Hepatocyte (in vitro differentiated cells): ENCODE measurements at regions not wholly inside any gene's neighbourhood (a gene's known extent, or its start where the extent isn't known, plus 50 kb on each side); places are given as distances from the start of the nearest gene placed in this dataset.

Experiments
- DNase-seq: peaks from one replicate; pipeline ENCODE4 v3.0.0-alpha.2; 2016; ENCODE audit warnings: low spot score
- H2AFZ ChIP-seq: fragments of 200-600 bp; sonication (generic); 2 replicates; pipeline ENCODE4 v1.6.0; 2016; ENCODE audit warnings: antibody characterized with exemption, mild to moderate bottlenecking
- H3K27ac ChIP-seq: fragments of 200-600 bp; sonication (generic); 2 replicates; pipeline ENCODE4 v1.5.1; 2016; ENCODE audit warnings: mild to moderate bottlenecking
- H3K27me3 ChIP-seq: fragments of 200-600 bp; sonication (generic); 2 replicates; pipeline ENCODE4 v1.6.1; 2016
- H3K36me3 ChIP-seq: fragments of 200-600 bp; sonication (generic); replicated peaks from 2 replicates; pipeline ENCODE4 v1.5.1; 2016; ENCODE audit warnings: low read depth; ENCODE audit not compliant: insufficient read depth
- H3K4me1 ChIP-seq: fragments of 200-600 bp; sonication (generic); 2 replicates; pipeline ENCODE4 v1.5.1; 2016; ENCODE audit warnings: mild to moderate bottlenecking, moderate library complexity; ENCODE audit not compliant: insufficient read depth
- H3K4me2 ChIP-seq: fragments of 200-600 bp; sonication (generic); 2 replicates; pipeline ENCODE4 v1.6.0; 2016
- H3K4me3 ChIP-seq: fragments of 200-600 bp; sonication (generic); 2 replicates; pipeline ENCODE4 v1.5.1; 2016; ENCODE audit warnings: mild to moderate bottlenecking
- H3K79me2 ChIP-seq: fragments of 200-600 bp; sonication (generic); 2 replicates; pipeline ENCODE4 v1.6.0; 2017; ENCODE audit warnings: mild to moderate bottlenecking
- H3K9me2 ChIP-seq: fragments of 200-600 bp; sonication (generic); replicated peaks from 2 replicates; pipeline ENCODE4 v1.6.0; 2017; ENCODE audit warnings: mild to moderate bottlenecking; ENCODE audit not compliant: insufficient read depth
- H3K9me3 ChIP-seq: fragments of 200-600 bp; sonication (generic); 2 replicates; pipeline ENCODE4 v1.5.1; 2016; ENCODE audit warnings: low read depth, mild to moderate bottlenecking
- H4K20me1 ChIP-seq: fragments of 200-600 bp; sonication (generic); 2 replicates; pipeline ENCODE4 v1.6.0; 2016; ENCODE audit warnings: mild to moderate bottlenecking; ENCODE audit not compliant: insufficient read depth, poor library complexity, severe bottlenecking
- CTCF ChIP-seq: fragments of 200-600 bp; sonication (generic); IDR thresholded peaks from 2 replicates; pipeline ENCODE4 v1.5.1; 2016; ENCODE audit warnings: antibody characterized with exemption, mild to moderate bottlenecking; ENCODE audit not compliant: poor library complexity
- EZH2 ChIP-seq: fragments of 200-600 bp; sonication (generic); IDR thresholded peaks from 2 replicates; pipeline ENCODE4 v1.6.1; 2016; ENCODE audit warnings: antibody characterized with exemption, mild to moderate bottlenecking, borderline replicate concordance
- EZH2phosphoT487 ChIP-seq: fragments of 200-600 bp; sonication (generic); IDR thresholded peaks from one replicate; pipeline ENCODE4 v1.6.1; 2018; ENCODE audit warnings: antibody characterized with exemption, mild to moderate bottlenecking, low read depth, moderate library complexity; ENCODE audit not compliant: unreplicated experiment, severe bottlenecking
- WGBS: methylation state at CpG from one replicate; pipeline ENCODE4 v1.1.6; 2016; ENCODE audit warnings: low lambda C conversion rate; ENCODE audit errors: missing lambda C conversion rate; 5-methylcytosine and 5-hydroxymethylcytosine counted together

DNA sequence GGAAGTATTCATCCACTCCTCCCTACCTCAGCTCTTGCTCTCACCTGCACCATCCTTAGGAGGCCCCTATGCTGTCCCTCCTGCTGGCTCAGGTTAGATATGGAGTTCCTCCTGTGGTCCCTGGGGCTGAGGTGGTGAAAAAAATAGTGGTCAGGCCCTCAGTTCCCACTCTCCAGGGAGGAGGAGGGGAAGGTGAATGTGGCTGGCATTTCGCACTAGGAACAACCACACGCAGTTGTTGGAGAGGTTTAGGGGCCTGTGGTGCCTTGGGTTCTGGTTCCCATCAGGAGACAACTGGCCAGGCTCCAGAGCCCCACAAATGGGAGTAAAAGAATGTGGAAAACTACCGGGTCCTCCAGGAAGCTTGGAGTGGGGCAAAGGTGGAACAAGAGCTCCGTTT lies 81.7 kb upstream of the HSPA9 start:
- no peaks in the 10 kb centered on the region for H3K79me2 ChIP-seq
- peaks cover 6% of the 10 kb centered on the region for H3K4me1 ChIP-seq
- H3K9me2 ChIP-seq: no peaks in the 10 kb centered on the region
- no peak overlapping the region for H2AFZ ChIP-seq
- H3K27me3 ChIP-seq: no peaks in the 10 kb centered on the region
- TF ChIP-seq EZH2phosphoT487: no peak
- TF ChIP-seq EZH2: no peak
- TF ChIP-seq CTCF: no peak
- H4K20me1 ChIP-seq: no peaks in the 10 kb centered on the region
- WGBS: 50% methylated on average over 4 of the region's 4 CpGs
- no peaks in the 10 kb centered on the region for H3K9me3 ChIP-seq
- H3K4me3 ChIP-seq: no peak overlapping the region
- no peaks in the 10 kb centered on the region for H3K36me3 ChIP-seq
- no peak for DNase-seq
- H3K4me2 ChIP-seq: no peak overlapping the region
- H3K27ac ChIP-seq: no peak overlapping the region

GRCh38 chr5:138655530-138656190 lies 80.5 kb upstream of the HSPA9 start:
- no peak for DNase-seq
- H3K4me1 ChIP-seq: peaks cover 6% of the 10 kb centered on the region
- no peaks in the 10 kb centered on the region for H4K20me1 ChIP-seq
- H3K4me3 ChIP-seq: no peak overlapping the region
- no peaks in the 10 kb centered on the region for H3K9me3 ChIP-seq
- no peaks in the 10 kb centered on the region for H3K9me2 ChIP-seq
- H3K79me2 ChIP-seq: no peaks in the 10 kb centered on the region
- WGBS: 88% methylated on average over 6 of the region's 6 CpGs
- H3K36me3 ChIP-seq: no peaks in the 10 kb centered on the region
- no peak overlapping the region for H3K4me2 ChIP-seq
- no peak overlapping the region for H2AFZ ChIP-seq
- no peak for TF ChIP-seq EZH2
- H3K27me3 ChIP-seq: no peaks in the 10 kb centered on the region
- no peak overlapping the region for H3K27ac ChIP-seq

GRCh38 chr5:138654281-138654867 lies 79.2 kb upstream of the HSPA9 start:
- WGBS: 71% methylated on average over 8 of the region's 8 CpGs
- TF ChIP-seq CTCF: no peak
- TF ChIP-seq EZH2: no peak
- TF ChIP-seq EZH2phosphoT487: no peak
- Histone ChIP-seq H3K4me2 (no peak overlapping the region), H3K9me2 (no peaks in the 10 kb centered on the region), H3K27ac (no peak overlapping the region), H3K9me3 (no peaks in the 10 kb centered on the region), H3K36me3 (no peaks in the 10 kb centered on the region), H3K4me1 (peaks cover 12% of the 10 kb centered on the region), H4K20me1 (no peaks in the 10 kb centered on the region), H3K4me3 (no peak overlapping the region), H2AFZ (no peak overlapping the region), H3K79me2 (no peaks in the 10 kb centered on the region), H3K27me3 (no peaks in the 10 kb centered on the region)
- DNase-seq: no peak

- no peaks in the 10 kb centered on the region for H4K20me1 ChIP-seq
- no peaks in the 10 kb centered on the region for H3K79me2 ChIP-seq
- no peaks in the 10 kb centered on the region for H3K9me2 ChIP-seq
- TF ChIP-seq EZH2: no peak
- peak; percentile 41 for TF ChIP-seq CTCF
- H3K4me1 ChIP-seq: peaks cover 18% of the 10 kb centered on the region
- peak; percentile 46 for DNase-seq
- no peak overlapping the region for H2AFZ ChIP-seq
- no peaks in the 10 kb centered on the region for H3K27me3 ChIP-seq
- H3K27ac ChIP-seq: no peak overlapping the region
- no peak overlapping the region for H3K4me2 ChIP-seq
- no peaks in the 10 kb centered on the region for H3K9me3 ChIP-seq
- H3K4me3 ChIP-seq: no peak overlapping the region
- WGBS: 70% methylated on average over 4 of the region's 4 CpGs
- no peaks in the 10 kb centered on the region for H3K36me3 ChIP-seq
Measured at GRCh38 chr5:138653502-138653901, 78.3 kb upstream of the HSPA9 start.
